T47D (cell line): ENCODE measurements at regions not wholly inside any gene's neighbourhood (a gene's known extent, or its start where the extent isn't known, plus 50 kb on each side); places are given as distances from the start of the nearest gene placed in this dataset.

Source experiments
- DNase-seq, 2 experiments: peaks; one replicate each; pipeline versions ENCODE4 v3.0.0 to v3.0.0-alpha.2; 2011 to 2012; ENCODE audit warnings: low read depth in 1 of 2, low spot score in 1 of 2
- JUND ChIP-seq: IDR thresholded peaks from 2 replicates; pipeline ENCODE4 v1.6.1; 2012; ENCODE audit warnings: low read depth
- in situ Hi-C: cut with HindIII; loops from 2 replicates; pipeline ENCODE4 v1.10.0; 2016; ENCODE audit warnings: low sequenced_read_pairs, low pct_unique_long_range_greater_than_20kb

GRCh38 chr4:96183611-96184010 lies 343.7 kb downstream of the PDHA2 start:
- peak in 1 of 2 experiments; percentile 34 for DNase-seq

GRCh38 chr4:96186593-96186992 lies 346.7 kb downstream of the PDHA2 start:
- no peak for DNase-seq
- no peak for TF ChIP-seq JUND
- in situ Hi-C loops: no loop called here

More at GRCh38 chr4:96183611-96184010, 343.7 kb downstream of the PDHA2 start:
- no peak for TF ChIP-seq JUND
- in situ Hi-C loops: no loop called here

GRCh38 chr4:96189761-96190160 lies 349.9 kb downstream of the PDHA2 start:
- no peak for DNase-seq
- in situ Hi-C loops: no loop called here
- no peak for TF ChIP-seq JUND

- no peak for DNase-seq
- in situ Hi-C loops: no loop called here
- TF ChIP-seq JUND: no peak
These were observed 353.2 kb downstream of the PDHA2 start for GRCh38 chr4:96193061-96193460.

GRCh38 chr4:96194993-96195392 lies 355.1 kb downstream of the PDHA2 start:
- no peak for TF ChIP-seq JUND
- in situ Hi-C loops: no loop called here
- DNase-seq: peak in 1 of 2 experiments; percentile 30

GRCh38 chr4:96205143-96205936 lies 365.4 kb downstream of the PDHA2 start:
- no peak for DNase-seq
- in situ Hi-C loops: no loop called here

GRCh38 chr4:96227515-96227914 lies 387.6 kb downstream of the PDHA2 start:
- no peak for DNase-seq
- in situ Hi-C loops: no loop called here
- no peak for TF ChIP-seq JUND

More at GRCh38 chr4:96205143-96205936, 365.4 kb downstream of the PDHA2 start:
- no peak for TF ChIP-seq JUND

GRCh38 chr4:96228463-96228862 lies 388.6 kb downstream of the PDHA2 start:
- in situ Hi-C loops: no loop called here
- DNase-seq: peak in 1 of 2 experiments; percentile 34
- no peak for TF ChIP-seq JUND

- in situ Hi-C loops: no loop called here
These were observed 400.1 kb downstream of the PDHA2 start for GRCh38 chr4:96240041-96240440.

GRCh38 chr4:96241819-96242218 lies 401.9 kb downstream of the PDHA2 start:
- in situ Hi-C loops: no loop called here
- DNase-seq: no peak

More at GRCh38 chr4:96240041-96240440, 400.1 kb downstream of the PDHA2 start:
- no peak for TF ChIP-seq JUND
- DNase-seq: no peak

GRCh38 chr4:96247096-96247495 lies 407.2 kb downstream of the PDHA2 start:
- in situ Hi-C loops: no loop called here
- no peak for TF ChIP-seq JUND
- DNase-seq: no peak

More at GRCh38 chr4:96241819-96242218, 401.9 kb downstream of the PDHA2 start:
- no peak for TF ChIP-seq JUND

- TF ChIP-seq JUND: no peak
- no peak for DNase-seq
- in situ Hi-C loops: no loop called here
These were observed 408.3 kb downstream of the PDHA2 start for GRCh38 chr4:96248225-96248624.

GRCh38 chr4:96260064-96260682 lies 420.3 kb downstream of the PDHA2 start:
- no peak for TF ChIP-seq JUND
- in situ Hi-C loops: no loop called here
- DNase-seq: no peak
